ENCODE measurements at regions not wholly inside any gene's neighbourhood (a gene's known extent, or its start where the extent isn't known, plus 50 kb on each side); places are given as distances from the start of the nearest gene placed in this dataset.

- H3K27ac ChIP-seq (ENCODE audit: low read depth, low read length) = no peak overlapping the region
These were observed 144.2 kb upstream of the RNF32 start for GRCh38 chr7:156496363-156496769.

GRCh38 chr7:156494960-156495359 lies 145.6 kb upstream of the RNF32 start:
- H3K27ac ChIP-seq (ENCODE audit: low read depth, low read length) = no peak overlapping the region
- H3K9me2 ChIP-seq (replicated peaks; ENCODE audit: control insufficient read depth, low read length) = no peaks in the 10 kb centered on the region
- H3K4me2 ChIP-seq (ENCODE audit: low read length) = no peak overlapping the region
- H3K79me2 ChIP-seq (ENCODE audit: control insufficient read depth, low read length) = no peaks in the 10 kb centered on the region
- no peak overlapping the region for H3K4me3 ChIP-seq (ENCODE audit: low read length)
- TF ChIP-seq EZH2phosphoT487 (IDR thresholded peaks at IDR 0.05; ENCODE audit: borderline replicate concordance, low read length) (no peak), CTCF (IDR thresholded peaks at IDR 0.05; ENCODE audit: low read depth, low read length, poor library complexity, severe bottlenecking) (no peak)
- no peaks in the 10 kb centered on the region for H3K4me1 ChIP-seq (ENCODE audit: control insufficient read depth, low read length)
- H3K36me3 ChIP-seq (ENCODE audit: control insufficient read depth, low read length) = no peaks in the 10 kb centered on the region
- H3K9me3 ChIP-seq (ENCODE audit: control insufficient read depth, insufficient read depth, low read length) = no peaks in the 10 kb centered on the region
- H3K27me3 ChIP-seq (ENCODE audit: control insufficient read depth, low read length) = no peaks in the 10 kb centered on the region
- H4K20me1 ChIP-seq (ENCODE audit: control insufficient read depth, insufficient read depth, low read depth, low read length) = no peaks in the 10 kb centered on the region
- H3F3A ChIP-seq (ENCODE audit: control insufficient read depth, insufficient read depth) = no peaks in the 10 kb centered on the region

More at GRCh38 chr7:156496363-156496769, 144.2 kb upstream of the RNF32 start:
- Histone ChIP-seq H3K9me2 (replicated peaks; ENCODE audit: control insufficient read depth, low read length) (no peaks in the 10 kb centered on the region), H3K4me1 (ENCODE audit: control insufficient read depth, low read length) (no peaks in the 10 kb centered on the region), H3K36me3 (ENCODE audit: control insufficient read depth, low read length) (no peaks in the 10 kb centered on the region), H3K27me3 (ENCODE audit: control insufficient read depth, low read length) (no peaks in the 10 kb centered on the region), H3K79me2 (ENCODE audit: control insufficient read depth, low read length) (no peaks in the 10 kb centered on the region), H4K20me1 (ENCODE audit: control insufficient read depth, insufficient read depth, low read depth, low read length) (no peaks in the 10 kb centered on the region), H3K4me3 (ENCODE audit: low read length) (no peak overlapping the region), H3F3A (ENCODE audit: control insufficient read depth, insufficient read depth) (no peaks in the 10 kb centered on the region), H3K9me3 (ENCODE audit: control insufficient read depth, insufficient read depth, low read length) (no peaks in the 10 kb centered on the region), H3K4me2 (ENCODE audit: low read length) (no peak overlapping the region)
- no peak for TF ChIP-seq EZH2phosphoT487 (IDR thresholded peaks at IDR 0.05; ENCODE audit: borderline replicate concordance, low read length)
- no peak for TF ChIP-seq CTCF (IDR thresholded peaks at IDR 0.05; ENCODE audit: low read depth, low read length, poor library complexity, severe bottlenecking)

GRCh38 chr7:156493942-156494341 lies 146.6 kb upstream of the RNF32 start:
- TF ChIP-seq EZH2phosphoT487 (IDR thresholded peaks at IDR 0.05; ENCODE audit: borderline replicate concordance, low read length) (no peak), CTCF (IDR thresholded peaks at IDR 0.05; ENCODE audit: low read depth, low read length, poor library complexity, severe bottlenecking) (no peak)
- no peak overlapping the region for H3K4me2 ChIP-seq (ENCODE audit: low read length)

GRCh38 chr7:156492170-156492569 lies 148.4 kb upstream of the RNF32 start:
- H3K9me2 ChIP-seq (replicated peaks; ENCODE audit: control insufficient read depth, low read length) = no peaks in the 10 kb centered on the region
- no peak for TF ChIP-seq CTCF (IDR thresholded peaks at IDR 0.05; ENCODE audit: low read depth, low read length, poor library complexity, severe bottlenecking)
- TF ChIP-seq EZH2phosphoT487 (IDR thresholded peaks at IDR 0.05; ENCODE audit: borderline replicate concordance, low read length) = no peak
- no peaks in the 10 kb centered on the region for H3F3A ChIP-seq (ENCODE audit: control insufficient read depth, insufficient read depth)
- no peaks in the 10 kb centered on the region for H3K9me3 ChIP-seq (ENCODE audit: control insufficient read depth, insufficient read depth, low read length)
- no peak overlapping the region for H3K27ac ChIP-seq (ENCODE audit: low read depth, low read length)
- no peaks in the 10 kb centered on the region for H3K36me3 ChIP-seq (ENCODE audit: control insufficient read depth, low read length)
- no peaks in the 10 kb centered on the region for H3K4me1 ChIP-seq (ENCODE audit: control insufficient read depth, low read length)
- H3K27me3 ChIP-seq (ENCODE audit: control insufficient read depth, low read length) = no peaks in the 10 kb centered on the region
- H3K79me2 ChIP-seq (ENCODE audit: control insufficient read depth, low read length) = no peaks in the 10 kb centered on the region
- no peak overlapping the region for H3K4me2 ChIP-seq (ENCODE audit: low read length)
- no peaks in the 10 kb centered on the region for H4K20me1 ChIP-seq (ENCODE audit: control insufficient read depth, insufficient read depth, low read depth, low read length)
- H3K4me3 ChIP-seq (ENCODE audit: low read length) = no peak overlapping the region

More at GRCh38 chr7:156493942-156494341, 146.6 kb upstream of the RNF32 start:
- no peaks in the 10 kb centered on the region for H3K4me1 ChIP-seq (ENCODE audit: control insufficient read depth, low read length)
- H4K20me1 ChIP-seq (ENCODE audit: control insufficient read depth, insufficient read depth, low read depth, low read length) = no peaks in the 10 kb centered on the region
- H3K9me2 ChIP-seq (replicated peaks; ENCODE audit: control insufficient read depth, low read length) = no peaks in the 10 kb centered on the region
- no peak overlapping the region for H3K27ac ChIP-seq (ENCODE audit: low read depth, low read length)
- H3K36me3 ChIP-seq (ENCODE audit: control insufficient read depth, low read length) = no peaks in the 10 kb centered on the region
- H3K27me3 ChIP-seq (ENCODE audit: control insufficient read depth, low read length) = no peaks in the 10 kb centered on the region
- no peaks in the 10 kb centered on the region for H3K9me3 ChIP-seq (ENCODE audit: control insufficient read depth, insufficient read depth, low read length)
- H3F3A ChIP-seq (ENCODE audit: control insufficient read depth, insufficient read depth) = no peaks in the 10 kb centered on the region
- no peaks in the 10 kb centered on the region for H3K79me2 ChIP-seq (ENCODE audit: control insufficient read depth, low read length)
- no peak overlapping the region for H3K4me3 ChIP-seq (ENCODE audit: low read length)

Data from DOHH2 (cell line).